Liver (tissue), 8 donors: ENCODE measurements at regions not wholly inside any gene's neighbourhood (a gene's known extent, or its start where the extent isn't known, plus 50 kb on each side); places are given as distances from the start of the nearest gene placed in this dataset.

Experiments used
- DNase-seq: peaks from one replicate; pipeline ENCODE4 v3.0.0-alpha.2; 2017; ENCODE audit warnings: low spot score
- H3K27ac ChIP-seq, 2 donors: one replicate each; pipeline ENCODE4 v1.7.0; 2013; ENCODE audit warnings: inconsistent platforms in 2 of 2, low read length in 2 of 2, control low read depth in 1 of 2, low read depth in 1 of 2, mild to moderate bottlenecking in 1 of 2
- H3K27me3 ChIP-seq, 4 donors: one replicate each; pipeline versions ENCODE4 v1.6.1 to v1.7.0; 2013; ENCODE audit warnings: low read length in 3 of 4, inconsistent platforms in 1 of 4, mild to moderate bottlenecking in 1 of 4, moderate library complexity in 1 of 4; ENCODE audit not compliant: control insufficient read depth in 4 of 4, insufficient read depth in 4 of 4
- H3K36me3 ChIP-seq, 4 donors: one replicate each; pipeline versions ENCODE4 v1.6.1 to v1.7.0; 2013; ENCODE audit warnings: low read length in 3 of 4, mild to moderate bottlenecking in 3 of 4, low read depth in 1 of 4, moderate library complexity in 1 of 4; ENCODE audit not compliant: control insufficient read depth in 4 of 4, insufficient read depth in 3 of 4
- H3K4me1 ChIP-seq, 4 donors: one replicate each; pipeline versions ENCODE4 v1.6.1 to v1.7.0; 2013; ENCODE audit warnings: low read length in 3 of 4, mild to moderate bottlenecking in 3 of 4, moderate library complexity in 1 of 4; ENCODE audit not compliant: control insufficient read depth in 4 of 4, insufficient read depth in 4 of 4
- H3K4me3 ChIP-seq, 3 donors: one replicate each; pipeline versions ENCODE4 v1.6.1 to v1.7.0; 2013; ENCODE audit warnings: low read length in 3 of 3, control low read depth in 1 of 3, low read depth in 1 of 3, mild to moderate bottlenecking in 1 of 3
- H3K9ac ChIP-seq, 2 donors: one replicate each; pipeline ENCODE4 v1.7.0; 2013; ENCODE audit warnings: low read length in 2 of 2, mild to moderate bottlenecking in 2 of 2, moderate library complexity in 2 of 2, control low read depth in 1 of 2, low read depth in 1 of 2
- H3K9me3 ChIP-seq, 4 donors: one replicate each; pipeline versions ENCODE4 v1.6.1 to v1.7.0; 2013; ENCODE audit warnings: low read length in 3 of 4; ENCODE audit not compliant: control insufficient read depth in 4 of 4
- CTCF ChIP-seq: fragments of 150-350 bp; IDR thresholded peaks from 2 replicates; pipeline ENCODE4 v1.5.1; 2017; ENCODE audit warnings: improper control_type of control experiment, low read depth, low read length; ENCODE audit not compliant: missing input control
- EGR1 ChIP-seq, 2 donors: IDR thresholded peaks; 2 replicates each; pipeline ENCODE4 v1.6.1; 2016 to 2018; ENCODE audit warnings: antibody characterized with exemption in 2 of 2, low read depth in 2 of 2
- FOXA1 ChIP-seq: IDR thresholded peaks from 2 replicates; pipeline ENCODE4 v1.6.1; 2016; ENCODE audit warnings: antibody characterized with exemption
- GABPA ChIP-seq, 2 donors: IDR thresholded peaks in 1 of 2; conservative IDR thresholded peaks in 1 of 2; 2 replicates each; pipeline ENCODE4 v1.6.1; 2016; ENCODE audit warnings: antibody characterized with exemption in 2 of 2, mild to moderate bottlenecking in 1 of 2, moderate library complexity in 1 of 2
- HNF4A ChIP-seq, 2 donors: conservative IDR thresholded peaks; 2 replicates each; pipeline ENCODE4 v1.6.1; 2016; ENCODE audit warnings: antibody characterized with exemption in 2 of 2, mild to moderate bottlenecking in 2 of 2
- JUND ChIP-seq, 2 donors: IDR thresholded peaks; 2 replicates each; pipeline ENCODE4 v1.6.1; 2016; ENCODE audit warnings: antibody characterized with exemption in 2 of 2
- MAX ChIP-seq: IDR thresholded peaks from 2 replicates; pipeline ENCODE4 v1.6.1; 2016; ENCODE audit warnings: antibody characterized with exemption
- NR2F2 ChIP-seq: IDR thresholded peaks from 2 replicates; pipeline ENCODE4 v1.6.1; 2016; ENCODE audit warnings: antibody characterized with exemption
- RAD21 ChIP-seq, 2 donors: IDR thresholded peaks; 2 replicates each; pipeline ENCODE4 v1.6.1; 2016; ENCODE audit warnings: antibody characterized with exemption in 2 of 2, mild to moderate bottlenecking in 2 of 2
- REST ChIP-seq: IDR thresholded peaks from 2 replicates; pipeline ENCODE4 v1.6.1; 2016; ENCODE audit warnings: antibody characterized with exemption, mild to moderate bottlenecking
- RXRA ChIP-seq, 2 donors: IDR thresholded peaks; 2 replicates each; pipeline ENCODE4 v1.6.1; 2017 to 2018; ENCODE audit warnings: antibody characterized with exemption in 2 of 2, mild to moderate bottlenecking in 1 of 2
- SP1 ChIP-seq: IDR thresholded peaks from 2 replicates; pipeline ENCODE4 v1.6.1; 2018; ENCODE audit warnings: antibody characterized with exemption, mild to moderate bottlenecking
- TAF1 ChIP-seq: conservative IDR thresholded peaks from 2 replicates; pipeline ENCODE4 v1.6.1; 2016; ENCODE audit warnings: antibody characterized with exemption, mild to moderate bottlenecking
- YY1 ChIP-seq: IDR thresholded peaks from 2 replicates; pipeline ENCODE4 v1.6.1; 2016; ENCODE audit warnings: antibody characterized with exemption, mild to moderate bottlenecking
- ZBTB33 ChIP-seq: IDR thresholded peaks from 2 replicates; pipeline ENCODE4 v1.6.1; 2016; ENCODE audit warnings: antibody characterized with exemption
- WGBS: extraction: QIAGEN DNeasy Blood & Tissue Kit; methylation state at CpG from one replicate; pipeline ENCODE4 v1.1.7; 2013; 5-methylcytosine and 5-hydroxymethylcytosine counted together
- donor health status: healthy.
- donor health status: healthy.
- donor health status: healthy.
- donor health status: healthy.
- donor health status: healthy.

GRCh38 chr4:170425521-170426143 lies 335.9 kb upstream of the AADAT start (continued):
- TF ChIP-seq ZBTB33 (no peak), HNF4A (conservative IDR thresholded peaks at IDR 0.05) (no peak), MAX (no peak), YY1 (no peak), FOXA1 (no peak), TAF1 (no peak), EGR1 (IDR thresholded peaks at IDR 0.05; ENCODE audit: low read depth in 2 of 2) (no peak)

GRCh38 chr4:170425040-170425439 lies 335.3 kb upstream of the AADAT start:
- DNase-seq = no peak
- no peaks in the 10 kb centered on the region for H3K9me3 ChIP-seq
- H3K9ac ChIP-seq = no peak overlapping the region
- no peak overlapping the region for H3K27ac ChIP-seq
- no peak for TF ChIP-seq ZBTB33
- 54% methylated on average over 1 of the region's 1 CpG for WGBS
- H3K36me3 ChIP-seq = no peaks in the 10 kb centered on the region
- no peaks in the 10 kb centered on the region for H3K27me3 ChIP-seq
- H3K4me1 ChIP-seq = no peaks in the 10 kb centered on the region
- H3K4me3 ChIP-seq = no peak overlapping the region

GRCh38 chr4:170423137-170423536 lies 333.4 kb upstream of the AADAT start:
- no peak overlapping the region for H3K27ac ChIP-seq
- DNase-seq = no peak
- H3K4me3 ChIP-seq = no peak overlapping the region
- no peaks in the 10 kb centered on the region for H3K36me3 ChIP-seq
- H3K9me3 ChIP-seq = peaks cover 0 to 2% (median 0%) of the 10 kb centered on the region in 4 donors
- TF ChIP-seq NR2F2 = no peak
- TF ChIP-seq MAX = no peak
- no peak for TF ChIP-seq CTCF
- TF ChIP-seq FOXA1 = no peak
- no peak for TF ChIP-seq REST
- no peak for TF ChIP-seq JUND (IDR thresholded peaks at IDR 0.05)
- no peak for TF ChIP-seq TAF1
- no peak for TF ChIP-seq HNF4A (conservative IDR thresholded peaks at IDR 0.05)
- TF ChIP-seq RXRA (IDR thresholded peaks at IDR 0.05) = no peak
- TF ChIP-seq EGR1 (IDR thresholded peaks at IDR 0.05; ENCODE audit: low read depth in 2 of 2) = no peak
- no peak for TF ChIP-seq SP1
- TF ChIP-seq RAD21 (IDR thresholded peaks at IDR 0.05) = no peak
- no peak for TF ChIP-seq GABPA (IDR thresholded peaks at IDR 0.05 in 1 of 2, conservative IDR thresholded peaks at IDR 0.05 in 1 of 2)
- no peak for TF ChIP-seq ZBTB33
- 64% methylated on average over 1 of the region's 1 CpG for WGBS
- H3K9ac ChIP-seq = no peak overlapping the region
- H3K4me1 ChIP-seq = no peaks in the 10 kb centered on the region
- no peaks in the 10 kb centered on the region for H3K27me3 ChIP-seq
